ENCODE measurements at regions not wholly inside any gene's neighbourhood (a gene's known extent, or its start where the extent isn't known, plus 50 kb on each side); places are given as distances from the start of the nearest gene placed in this dataset.

GRCh38 chr20:24138196-24138857 is 149.7 kb upstream of the GGTLC1 start:
- TF ChIP-seq, protein P1, sequence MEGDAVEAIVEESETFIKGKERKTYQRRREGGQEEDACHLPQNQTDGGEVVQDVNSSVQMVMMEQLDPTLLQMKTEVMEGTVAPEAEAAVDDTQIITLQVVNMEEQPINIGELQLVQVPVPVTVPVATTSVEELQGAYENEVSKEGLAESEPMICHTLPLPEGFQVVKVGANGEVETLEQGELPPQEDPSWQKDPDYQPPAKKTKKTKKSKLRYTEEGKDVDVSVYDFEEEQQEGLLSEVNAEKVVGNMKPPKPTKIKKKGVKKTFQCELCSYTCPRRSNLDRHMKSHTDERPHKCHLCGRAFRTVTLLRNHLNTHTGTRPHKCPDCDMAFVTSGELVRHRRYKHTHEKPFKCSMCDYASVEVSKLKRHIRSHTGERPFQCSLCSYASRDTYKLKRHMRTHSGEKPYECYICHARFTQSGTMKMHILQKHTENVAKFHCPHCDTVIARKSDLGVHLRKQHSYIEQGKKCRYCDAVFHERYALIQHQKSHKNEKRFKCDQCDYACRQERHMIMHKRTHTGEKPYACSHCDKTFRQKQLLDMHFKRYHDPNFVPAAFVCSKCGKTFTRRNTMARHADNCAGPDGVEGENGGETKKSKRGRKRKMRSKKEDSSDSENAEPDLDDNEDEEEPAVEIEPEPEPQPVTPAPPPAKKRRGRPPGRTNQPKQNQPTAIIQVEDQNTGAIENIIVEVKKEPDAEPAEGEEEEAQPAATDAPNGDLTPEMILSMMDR (IDR thresholded peaks at IDR 0.05), result no peak
- no peak for TF ChIP-seq POLR2A (IDR thresholded peaks at IDR 0.05)

Measured in thyroid gland (tissue), 4 donors.